ENCODE measurements at regions not wholly inside any gene's neighbourhood (a gene's known extent, or its start where the extent isn't known, plus 50 kb on each side); places are given as distances from the start of the nearest gene placed in this dataset.

DNA sequence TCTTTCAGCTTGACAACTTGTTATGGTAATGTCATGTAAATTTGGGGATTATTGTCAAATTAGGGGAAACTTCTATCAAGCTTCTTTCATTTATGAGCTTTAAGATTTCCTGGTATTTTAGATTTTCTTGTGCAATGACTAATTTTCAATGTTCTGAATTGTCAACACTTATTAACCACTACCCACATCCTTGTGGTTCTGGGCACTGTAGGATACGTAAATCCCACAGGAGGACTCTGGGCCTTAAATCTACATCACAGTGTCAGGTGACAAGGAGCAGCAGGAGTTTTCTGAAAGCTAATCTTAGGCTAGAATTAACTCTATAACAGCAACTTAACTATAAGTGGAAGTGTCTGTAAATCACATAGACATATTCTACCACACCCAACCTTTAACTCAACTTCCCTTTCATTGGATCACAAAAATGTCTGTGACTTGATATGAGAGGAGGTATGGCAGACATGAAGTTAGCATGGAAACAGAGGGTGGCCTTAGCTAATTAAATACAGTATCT is 397.7 kb downstream of the HLX start:
- no CpG with 5 or more reads among the region's 1 CpG for WGBS (ENCODE audit: insufficient coverage)
- no peak for TF ChIP-seq EZH2 (IDR thresholded peaks at IDR 0.05; ENCODE audit: borderline replicate concordance, insufficient read depth, low read depth, low read length, poor library complexity, severe bottlenecking)
- TF ChIP-seq, protein P1, sequence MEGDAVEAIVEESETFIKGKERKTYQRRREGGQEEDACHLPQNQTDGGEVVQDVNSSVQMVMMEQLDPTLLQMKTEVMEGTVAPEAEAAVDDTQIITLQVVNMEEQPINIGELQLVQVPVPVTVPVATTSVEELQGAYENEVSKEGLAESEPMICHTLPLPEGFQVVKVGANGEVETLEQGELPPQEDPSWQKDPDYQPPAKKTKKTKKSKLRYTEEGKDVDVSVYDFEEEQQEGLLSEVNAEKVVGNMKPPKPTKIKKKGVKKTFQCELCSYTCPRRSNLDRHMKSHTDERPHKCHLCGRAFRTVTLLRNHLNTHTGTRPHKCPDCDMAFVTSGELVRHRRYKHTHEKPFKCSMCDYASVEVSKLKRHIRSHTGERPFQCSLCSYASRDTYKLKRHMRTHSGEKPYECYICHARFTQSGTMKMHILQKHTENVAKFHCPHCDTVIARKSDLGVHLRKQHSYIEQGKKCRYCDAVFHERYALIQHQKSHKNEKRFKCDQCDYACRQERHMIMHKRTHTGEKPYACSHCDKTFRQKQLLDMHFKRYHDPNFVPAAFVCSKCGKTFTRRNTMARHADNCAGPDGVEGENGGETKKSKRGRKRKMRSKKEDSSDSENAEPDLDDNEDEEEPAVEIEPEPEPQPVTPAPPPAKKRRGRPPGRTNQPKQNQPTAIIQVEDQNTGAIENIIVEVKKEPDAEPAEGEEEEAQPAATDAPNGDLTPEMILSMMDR (IDR thresholded peaks at IDR 0.05), result no peak
- H3K9ac ChIP-seq (ENCODE audit: low read length), result no peak overlapping the region

DNA sequence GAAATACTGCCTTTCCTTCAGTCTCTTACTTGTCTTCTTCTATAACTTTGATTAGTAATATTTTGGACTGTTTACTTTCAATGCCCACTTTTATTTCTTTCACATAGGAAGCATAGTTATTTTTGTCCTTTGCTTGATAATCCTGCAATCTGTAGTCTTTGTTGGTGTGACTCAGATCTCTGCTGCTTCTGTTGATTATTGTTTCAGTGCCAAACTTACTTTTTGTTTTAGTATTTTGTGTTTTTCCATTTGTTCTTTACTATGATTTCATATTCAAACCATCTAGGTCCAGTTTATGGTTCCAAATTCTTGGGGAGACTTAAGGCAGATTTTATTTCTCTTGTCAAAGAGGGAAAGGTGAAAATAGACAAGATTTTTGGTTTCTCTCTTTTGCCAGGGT is 399.9 kb downstream of the HLX start:
- H3K9me3 Mint-ChIP-seq (ENCODE audit: insufficient read depth), result no peaks in the 10 kb centered on the region
- Histone ChIP-seq H3K4me2 (replicated peaks; ENCODE audit: low read depth, low read length, poor library complexity, severe bottlenecking) (no peak overlapping the region), H3K27ac (ENCODE audit: low read length in 2 of 2) (no peak overlapping the region), H3K27me3 (replicated peaks in 1 of 4; ENCODE audit: control extremely low read depth in 1 of 4, control insufficient read depth in 3 of 4, insufficient read depth in 4 of 4, low read length in 3 of 4) (peaks cover 0 to 3% (median 0%) of the 10 kb centered on the region in 4 experiments), H3K9me3 (ENCODE audit: control extremely low read depth in 1 of 3, control insufficient read depth in 2 of 3, insufficient read depth in 1 of 3, low read length in 2 of 3) (no peaks in the 10 kb centered on the region), H4K20me1 (ENCODE audit: control insufficient read depth, insufficient read depth, low read length, poor library complexity, severe bottlenecking) (no peaks in the 10 kb centered on the region), H3K36me3 (replicated peaks in 1 of 2; ENCODE audit: control extremely low read depth in 1 of 2, control insufficient read depth in 1 of 2, extremely low read depth in 1 of 2, insufficient read depth in 2 of 2, low read length in 1 of 2) (no peaks in the 10 kb centered on the region), H3K4me1 (ENCODE audit: control insufficient read depth in 2 of 2, insufficient read depth in 2 of 2, low read length in 2 of 2) (no peaks in the 10 kb centered on the region), H2AFZ (ENCODE audit: insufficient read depth, low read depth, low read length, poor library complexity, severe bottlenecking) (no peak overlapping the region), H3K9ac (ENCODE audit: low read length) (no peak overlapping the region), H3K79me2 (ENCODE audit: control insufficient read depth, insufficient read depth, low read length) (no peaks in the 10 kb centered on the region), H3K4me3 (ENCODE audit: control extremely low read depth in 1 of 5, extremely low read depth in 1 of 5, insufficient read depth in 1 of 5, low read depth in 2 of 5, low read length in 4 of 5) (no peak overlapping the region)
- peaks cover 13% of the 10 kb centered on the region for H3K27me3 Mint-ChIP-seq
- intact Hi-C loops (cut with micrococcal nuclease), result no loop called here
- ChIA-PET POLR2A (no interaction called here), CTCF (no interaction called here)
- no peaks in the 10 kb centered on the region for H3K4me1 Mint-ChIP-seq
- TF ChIP-seq, protein P1 (IDR thresholded peaks at IDR 0.05), result no peak
- TF ChIP-seq EZH2 (IDR thresholded peaks at IDR 0.05; ENCODE audit: borderline replicate concordance, insufficient read depth, low read depth, low read length, poor library complexity, severe bottlenecking), result no peak
- H3K27ac Mint-ChIP-seq, result no peak overlapping the region
- ATAC-seq (ENCODE audit: low read depth) (no peak), DNase-seq (no peak)
- H3K4me3 Mint-ChIP-seq, result no peak overlapping the region

More for the DNA sequence above, 397.7 kb downstream of the HLX start:
- intact Hi-C loops (cut with micrococcal nuclease), result no loop called here
- Histone ChIP-seq H3K27me3 (replicated peaks in 1 of 4; ENCODE audit: control extremely low read depth in 1 of 4, control insufficient read depth in 3 of 4, insufficient read depth in 4 of 4, low read length in 3 of 4) (no peaks in the 10 kb centered on the region), H3K79me2 (ENCODE audit: control insufficient read depth, insufficient read depth, low read length) (no peaks in the 10 kb centered on the region), H3K4me1 (ENCODE audit: control insufficient read depth in 2 of 2, insufficient read depth in 2 of 2, low read length in 2 of 2) (no peaks in the 10 kb centered on the region), H3K9me3 (ENCODE audit: control extremely low read depth in 1 of 3, control insufficient read depth in 2 of 3, insufficient read depth in 1 of 3, low read length in 2 of 3) (no peaks in the 10 kb centered on the region), H2AFZ (ENCODE audit: insufficient read depth, low read depth, low read length, poor library complexity, severe bottlenecking) (no peak overlapping the region), H3K36me3 (replicated peaks in 1 of 2; ENCODE audit: control extremely low read depth in 1 of 2, control insufficient read depth in 1 of 2, extremely low read depth in 1 of 2, insufficient read depth in 2 of 2, low read length in 1 of 2) (no peaks in the 10 kb centered on the region), H3K4me3 (ENCODE audit: control extremely low read depth in 1 of 5, extremely low read depth in 1 of 5, insufficient read depth in 1 of 5, low read depth in 2 of 5, low read length in 4 of 5) (no peak overlapping the region), H3K27ac (ENCODE audit: low read length in 2 of 2) (no peak overlapping the region), H3K4me2 (replicated peaks; ENCODE audit: low read depth, low read length, poor library complexity, severe bottlenecking) (no peak overlapping the region), H4K20me1 (ENCODE audit: control insufficient read depth, insufficient read depth, low read length, poor library complexity, severe bottlenecking) (no peaks in the 10 kb centered on the region)
- ChIA-PET POLR2A (no interaction called here), CTCF (interaction anchor here (1.2 kb wide), 1 partner anchor 13 kb away, joined by 6 read pairs; no protein-coding TSS in a partner anchor)
- no peak for ATAC-seq (ENCODE audit: low read depth)
- DNase-seq, result no peak
- H3K4me1 Mint-ChIP-seq, result no peaks in the 10 kb centered on the region
- peaks cover 9% of the 10 kb centered on the region for H3K27me3 Mint-ChIP-seq
- H3K27ac Mint-ChIP-seq, result no peak overlapping the region
- H3K4me3 Mint-ChIP-seq, result no peak overlapping the region
- H3K9me3 Mint-ChIP-seq (ENCODE audit: insufficient read depth), result no peaks in the 10 kb centered on the region

Data from B cell (primary cell).